NCI-H2081 treated with DMSO at 0.1 percent for 48 hours (cell line): ENCODE measurements at regions not wholly inside any gene's neighbourhood (a gene's known extent, or its start where the extent isn't known, plus 50 kb on each side); places are given as distances from the start of the nearest gene placed in this dataset.

Source experiments
- DNase-seq: peaks from one replicate; lab custom pipeline; 2025; lab: John Stamatoyannopoulos, UW

DNA sequence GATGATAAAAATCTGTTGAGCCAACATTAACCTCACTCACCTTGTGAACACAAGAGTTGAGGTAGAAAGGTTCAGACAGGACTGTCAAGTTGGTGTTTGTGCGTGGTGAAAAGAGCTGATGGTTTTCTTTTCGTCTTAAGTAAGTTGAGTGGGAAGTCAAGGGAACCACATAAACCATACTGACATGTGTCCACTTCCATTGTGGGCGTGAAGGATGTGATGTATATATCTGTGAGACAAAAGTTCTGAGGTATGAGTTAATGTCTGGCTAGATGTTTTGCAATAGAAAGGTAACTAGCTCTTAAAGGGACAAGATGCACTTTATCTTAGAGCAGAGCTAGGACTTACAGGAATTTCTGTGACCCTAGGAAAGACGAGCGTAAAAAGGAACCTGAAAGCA, 1272.1 kb upstream of the ADGRB3 start:
- DNase-seq, result no peak

DNA sequence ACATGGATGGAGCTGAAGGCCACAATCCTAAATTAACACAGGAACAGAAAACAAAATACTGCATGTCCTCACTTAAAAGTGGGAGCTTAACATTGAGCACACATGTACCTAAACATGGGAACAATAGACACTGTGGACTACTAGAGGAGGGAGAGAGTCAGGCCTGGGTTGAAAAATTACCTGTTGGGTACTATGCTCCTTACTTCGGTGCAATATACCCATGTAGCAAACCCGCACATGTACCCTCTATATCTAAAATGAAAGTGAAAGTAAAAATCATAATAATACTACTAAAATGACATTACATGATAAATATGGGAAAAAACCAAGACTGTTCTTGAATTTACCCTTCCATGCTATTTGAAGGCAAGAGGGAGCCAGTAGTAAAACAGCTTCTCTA, 1273.8 kb upstream of the ADGRB3 start:
- DNase-seq, result no peak

DNA sequence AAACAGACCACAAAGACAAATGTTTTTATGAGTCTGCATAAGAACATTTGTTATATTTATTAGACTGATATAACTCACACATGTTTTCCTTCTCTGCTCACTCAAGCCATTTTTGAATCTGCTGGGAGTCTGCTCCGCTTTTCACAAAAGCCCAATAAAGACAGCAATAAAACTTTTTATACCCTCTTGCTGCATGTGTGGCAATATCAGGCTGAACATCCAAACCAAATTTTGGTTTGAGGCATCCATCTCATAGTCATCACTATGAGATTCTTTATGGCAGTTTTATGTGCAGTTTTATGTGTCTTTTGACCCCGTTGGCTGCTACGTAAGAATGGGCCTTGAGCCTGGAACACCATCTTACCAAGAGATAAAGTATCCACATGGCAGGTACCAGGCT, 1276.8 kb upstream of the ADGRB3 start:
- DNase-seq, result no peak

DNA sequence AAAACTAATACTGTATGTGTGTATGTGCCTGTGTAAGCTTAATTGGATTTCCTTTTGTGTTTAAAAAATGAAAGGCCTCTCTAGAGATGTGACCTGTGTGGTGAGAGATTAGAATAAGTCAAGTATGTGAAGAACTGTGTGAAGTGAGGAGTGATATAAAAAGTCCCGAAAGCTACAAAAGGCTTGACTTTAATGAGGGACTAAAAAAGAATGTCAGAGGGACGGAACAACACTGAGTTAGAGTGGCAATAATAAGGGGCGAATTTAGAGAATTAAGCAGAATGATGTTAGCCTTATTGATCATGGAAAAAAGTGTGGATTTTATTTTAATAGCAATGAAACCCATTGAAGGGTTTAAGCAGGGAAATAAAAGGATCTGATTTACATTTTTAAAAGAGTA, 1281.2 kb upstream of the ADGRB3 start:
- no peak for DNase-seq

DNA sequence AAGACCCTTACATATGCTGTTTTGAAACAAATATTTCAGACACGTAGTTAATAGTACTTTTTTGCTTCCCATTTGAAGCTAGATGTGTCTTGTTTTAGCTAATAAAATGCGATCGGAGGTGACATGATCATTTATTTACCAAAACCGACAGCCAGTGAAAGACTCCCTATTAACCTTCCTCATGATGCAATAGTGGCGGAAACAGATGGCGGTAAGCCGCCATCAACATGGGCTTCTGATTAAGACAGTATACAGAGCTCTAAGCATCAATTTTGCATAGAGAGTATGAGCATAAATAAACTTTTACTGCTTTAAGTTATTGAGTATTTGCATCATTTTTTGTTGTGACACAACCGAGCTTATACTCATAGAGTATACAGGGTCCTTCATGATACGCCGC, 1282.4 kb upstream of the ADGRB3 start:
- no peak for DNase-seq

DNA sequence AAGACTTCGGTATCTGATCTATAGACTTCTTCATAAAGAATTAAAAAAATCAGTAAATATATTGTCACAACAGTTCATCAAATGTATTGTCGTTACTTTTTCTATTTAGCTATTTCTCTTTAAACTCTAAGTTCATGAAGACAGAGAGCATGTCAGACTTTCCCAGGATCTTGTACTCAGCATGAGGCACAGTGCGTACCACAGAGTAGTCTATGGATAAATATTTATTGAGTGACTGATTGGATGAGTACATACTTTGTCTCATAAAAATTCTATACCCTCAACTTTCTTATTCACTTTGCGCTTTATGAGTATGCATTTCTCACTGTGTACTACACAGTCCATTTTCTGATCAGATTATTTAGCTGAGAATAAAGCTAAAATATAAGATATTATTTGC, 1284.4 kb upstream of the ADGRB3 start:
- DNase-seq, result no peak

DNA sequence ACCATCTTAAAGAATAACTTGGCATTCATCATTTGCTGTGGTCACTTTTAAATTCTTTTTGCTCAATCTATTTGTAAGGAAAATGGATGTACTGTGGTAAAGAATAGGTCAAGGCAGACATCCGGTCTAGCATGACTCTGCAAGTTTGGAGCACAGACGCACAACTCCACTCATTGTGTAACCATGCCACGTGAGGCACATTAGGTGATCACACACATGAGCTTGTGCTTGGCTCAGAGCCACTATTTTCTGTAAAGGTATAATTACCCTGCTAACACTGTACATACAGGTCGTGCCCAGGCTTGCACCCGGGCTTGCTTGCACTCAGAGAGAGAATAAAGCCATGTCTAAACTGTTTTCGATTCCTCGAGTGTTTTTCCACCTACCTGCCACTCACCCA, 1289.1 kb upstream of the ADGRB3 start:
- no peak for DNase-seq

DNA sequence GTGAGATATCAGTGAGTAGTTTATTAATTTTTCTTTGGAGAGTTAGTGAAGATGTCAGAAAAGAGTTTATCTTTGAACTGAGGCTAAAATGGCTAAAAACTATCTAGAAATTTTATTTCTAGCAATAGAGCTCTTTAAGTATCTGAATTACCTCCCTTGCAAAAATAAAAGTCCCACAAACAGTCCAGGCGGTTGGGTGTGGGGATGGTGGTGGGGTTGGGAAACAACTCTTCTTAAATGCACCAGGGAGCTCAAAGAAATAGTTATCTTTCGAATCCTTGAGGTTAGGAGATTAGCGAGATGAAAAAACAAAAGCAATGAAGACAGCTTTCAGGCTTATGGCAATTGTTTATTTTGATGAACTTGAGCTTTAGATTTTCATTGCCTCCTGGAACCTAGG, 1299.1 kb upstream of the ADGRB3 start:
- DNase-seq, result no peak

DNA sequence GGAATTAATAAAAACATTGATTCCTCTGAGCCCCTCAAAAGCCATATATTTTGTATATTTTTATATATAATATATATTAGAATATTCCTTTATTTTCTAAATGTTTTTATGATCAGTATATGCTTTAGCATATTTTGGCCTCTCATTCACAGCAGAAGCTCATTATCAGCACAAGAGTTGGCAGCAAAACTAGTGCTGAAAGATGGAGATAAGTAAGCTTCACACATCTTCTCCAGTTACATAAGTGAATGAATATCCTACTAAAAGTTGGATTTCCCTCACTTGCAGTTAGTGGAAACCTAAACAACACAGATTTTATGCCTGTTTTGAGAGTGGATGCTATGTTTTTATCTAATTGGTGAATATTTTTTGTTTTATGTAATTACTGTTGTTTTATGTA, 1303.8 kb upstream of the ADGRB3 start:
- DNase-seq, result no peak

DNA sequence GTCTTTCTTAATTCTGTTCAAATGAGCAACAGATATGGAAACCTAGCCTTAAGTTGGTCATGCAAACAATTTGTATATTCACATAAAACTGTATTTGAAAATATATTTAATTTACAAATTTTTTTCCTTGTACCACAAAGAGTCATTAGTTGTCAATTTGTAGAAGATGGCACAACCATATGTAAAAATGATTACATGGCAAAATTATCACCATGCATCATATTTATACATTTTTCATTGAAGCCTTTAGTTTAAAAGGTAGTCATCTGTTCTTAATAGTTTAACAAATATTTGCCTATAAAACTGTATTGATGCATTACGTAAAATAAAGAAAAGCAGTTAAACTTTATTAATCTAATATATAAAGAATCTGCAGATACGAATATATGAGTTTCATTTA, 1306.8 kb upstream of the ADGRB3 start:
- no peak for DNase-seq

DNA sequence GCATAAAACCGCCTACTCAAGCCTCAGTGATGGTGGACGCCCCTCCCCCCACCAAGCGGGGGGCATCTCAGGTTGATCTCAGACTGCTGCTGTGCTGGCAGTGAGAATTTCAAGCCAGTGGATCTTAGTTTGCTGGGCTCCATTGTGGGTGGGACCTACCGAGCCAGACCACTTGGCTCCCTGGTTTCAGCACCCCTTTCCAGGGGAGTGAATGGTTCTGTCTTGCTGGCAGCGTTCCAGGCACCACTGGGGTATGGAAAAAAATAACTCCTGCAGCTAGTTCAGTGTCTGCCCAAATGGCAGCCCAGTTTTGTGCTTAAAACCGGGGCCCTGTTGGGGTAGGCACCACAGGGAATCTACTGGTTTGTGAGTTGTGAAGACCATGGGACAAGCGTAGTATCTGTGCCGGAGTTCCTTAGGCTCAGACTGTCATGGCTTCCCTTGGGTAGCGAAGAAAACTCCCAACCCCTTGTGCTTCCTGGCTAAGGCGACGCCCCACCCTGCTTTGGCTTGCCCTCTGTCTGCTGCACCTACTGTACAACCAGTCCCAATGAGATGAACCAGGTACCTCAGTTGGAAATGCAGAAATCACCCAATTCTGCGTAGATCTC, 1334.5 kb upstream of the ADGRB3 start:
- no peak for DNase-seq

DNA sequence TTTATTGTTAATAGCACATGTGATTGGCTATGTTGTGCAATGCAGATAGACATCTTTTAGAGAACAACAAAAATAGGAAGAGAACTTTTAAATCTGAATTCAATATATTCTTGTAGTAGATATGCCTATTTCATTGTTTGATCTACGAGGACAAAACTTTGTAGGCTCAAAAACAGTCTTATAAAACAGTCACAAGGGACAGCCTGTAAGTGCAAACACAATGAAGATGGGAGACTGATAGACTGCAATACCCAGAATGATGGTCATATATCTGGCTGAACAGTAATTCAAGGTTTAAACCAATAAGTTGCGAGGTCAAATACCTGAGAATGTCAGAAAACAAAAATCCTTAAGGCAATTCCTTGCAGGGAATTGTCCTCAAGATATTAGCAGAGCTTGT, 1342.9 kb upstream of the ADGRB3 start:
- no peak for DNase-seq

DNA sequence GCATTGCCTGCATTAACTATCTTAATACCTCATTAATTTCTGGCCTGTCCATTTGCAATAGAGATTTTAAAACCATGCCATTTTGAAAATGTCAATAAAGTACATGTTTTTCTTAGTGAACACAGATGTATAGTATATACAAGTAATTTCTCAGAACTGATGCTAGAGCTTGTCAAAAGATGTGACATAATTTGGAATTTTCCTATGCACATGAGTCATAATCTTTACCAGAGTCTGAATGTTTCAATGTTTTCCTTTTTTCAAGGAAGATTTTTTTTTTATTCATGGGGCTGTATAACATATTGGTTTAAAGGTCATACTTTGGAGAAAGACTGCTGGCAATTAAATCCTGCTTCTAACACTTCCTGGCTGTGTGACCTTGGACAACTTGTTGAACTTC, 1347.5 kb upstream of the ADGRB3 start:
- DNase-seq, result no peak

DNA sequence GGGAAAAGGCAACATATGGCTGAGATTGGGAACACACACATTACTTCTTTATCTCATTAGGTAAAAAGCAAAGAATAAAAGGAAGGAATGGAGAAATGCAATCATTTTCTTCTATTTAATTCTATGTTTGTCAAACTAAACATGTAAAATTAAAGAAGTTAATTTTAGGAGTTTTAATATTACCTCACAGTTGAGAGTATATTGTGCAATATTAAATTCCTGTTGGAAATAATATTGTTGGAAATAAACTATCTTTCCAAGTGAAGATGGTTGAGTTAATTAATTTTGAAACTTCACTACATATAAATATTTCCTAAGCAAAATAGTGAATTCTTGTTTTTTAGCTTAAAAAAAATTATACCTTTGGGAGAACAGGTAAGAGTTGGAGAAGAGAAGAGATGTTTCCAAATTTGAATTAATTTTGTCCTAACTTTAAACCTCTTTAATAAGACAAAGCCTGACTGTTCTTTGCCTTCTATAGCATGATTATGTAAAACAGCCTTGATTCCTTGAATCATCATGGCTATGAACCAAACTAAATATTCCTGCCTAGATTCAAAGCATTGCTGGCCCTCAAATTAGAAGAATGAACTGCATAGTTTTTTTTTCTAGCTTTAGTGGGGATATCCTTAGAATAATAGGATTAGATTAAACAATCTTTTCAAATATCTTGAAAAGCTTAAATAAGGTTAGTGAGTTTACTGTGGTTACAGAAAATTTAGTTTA, 1349.1 kb upstream of the ADGRB3 start:
- no peak for DNase-seq

DNA sequence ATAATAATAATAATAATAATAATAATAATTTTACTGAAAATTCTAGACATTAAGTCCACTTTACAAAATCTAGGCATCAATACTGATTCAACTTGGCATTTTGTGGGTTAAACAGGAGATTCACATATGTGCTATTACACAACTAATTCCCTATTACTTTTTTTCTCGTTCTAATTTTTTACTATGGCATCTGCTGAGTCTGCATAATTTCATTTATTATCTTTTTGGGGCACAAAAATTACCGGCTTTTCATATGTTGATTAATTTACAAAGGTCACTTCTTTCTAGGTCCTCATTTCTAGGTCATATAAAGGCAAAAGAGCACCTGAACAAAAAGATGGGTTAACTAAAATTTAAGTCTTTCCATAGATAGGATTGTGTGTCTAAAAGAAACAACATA, 1357.8 kb upstream of the ADGRB3 start:
- no peak for DNase-seq

DNA sequence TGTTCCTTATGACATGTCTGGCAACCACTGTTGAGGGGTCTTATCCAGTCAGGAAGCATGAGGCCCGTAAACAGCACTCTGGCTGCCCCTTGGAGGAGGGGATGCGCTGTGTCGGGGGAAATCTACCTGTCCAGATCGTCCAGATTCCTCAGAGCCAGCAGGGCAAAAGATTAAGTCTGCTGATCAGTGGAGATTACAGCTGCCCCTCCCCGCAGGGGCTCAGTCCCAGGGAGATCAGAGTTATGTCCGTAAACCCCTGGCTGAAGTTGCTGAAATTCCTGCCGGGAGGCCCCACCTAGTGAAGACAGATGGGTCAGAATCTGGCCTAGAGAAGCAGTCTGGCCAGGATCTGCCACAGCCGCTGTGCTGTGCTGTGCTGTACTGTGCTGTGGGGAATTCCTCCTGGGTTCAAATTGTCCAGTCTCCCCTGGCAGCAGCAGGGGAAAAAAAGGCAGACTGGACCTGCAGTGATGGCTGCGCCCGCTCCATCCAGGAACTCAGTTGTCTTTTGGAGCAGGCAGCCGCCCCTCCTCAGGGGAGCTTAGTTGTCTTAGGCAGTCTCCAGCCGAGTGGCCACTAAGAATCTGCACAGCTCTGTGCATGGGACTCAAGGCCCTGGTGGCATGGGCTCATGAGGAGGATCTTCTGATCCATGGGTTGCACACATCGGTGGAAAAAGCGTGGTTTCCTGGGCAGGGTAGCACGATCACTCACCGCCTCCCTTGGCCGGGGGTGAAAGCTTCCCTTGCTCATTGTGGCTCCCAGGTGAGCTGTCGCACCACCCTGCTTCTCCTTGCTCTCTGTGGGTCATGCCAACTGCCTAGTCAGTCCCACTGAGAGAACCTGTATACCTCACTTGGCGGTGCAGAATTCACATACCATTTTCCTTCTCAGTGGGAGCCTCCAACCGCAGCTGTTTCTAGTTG, 1368.8 kb upstream of the ADGRB3 start:
- DNase-seq, result no peak

DNA sequence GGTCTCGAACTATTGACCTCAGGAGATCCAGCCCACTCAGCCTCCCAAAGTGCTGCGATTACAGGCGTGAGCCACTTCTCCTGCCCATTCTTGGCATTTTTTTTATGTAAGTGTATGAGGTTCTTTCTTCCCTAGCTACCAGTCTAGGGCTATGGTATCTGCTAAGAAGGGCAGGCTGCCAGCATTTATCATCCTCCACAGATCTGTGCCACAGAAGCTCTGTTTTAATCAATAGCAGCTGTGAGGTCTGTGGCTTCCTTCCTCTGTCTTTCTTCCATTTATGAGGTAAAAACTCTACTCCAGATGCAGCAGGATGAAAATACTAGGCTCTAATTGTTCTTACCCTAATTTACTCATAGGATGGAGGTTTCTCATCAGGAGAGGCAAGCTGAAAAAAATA, 1382.4 kb upstream of the ADGRB3 start:
- no peak for DNase-seq

DNA sequence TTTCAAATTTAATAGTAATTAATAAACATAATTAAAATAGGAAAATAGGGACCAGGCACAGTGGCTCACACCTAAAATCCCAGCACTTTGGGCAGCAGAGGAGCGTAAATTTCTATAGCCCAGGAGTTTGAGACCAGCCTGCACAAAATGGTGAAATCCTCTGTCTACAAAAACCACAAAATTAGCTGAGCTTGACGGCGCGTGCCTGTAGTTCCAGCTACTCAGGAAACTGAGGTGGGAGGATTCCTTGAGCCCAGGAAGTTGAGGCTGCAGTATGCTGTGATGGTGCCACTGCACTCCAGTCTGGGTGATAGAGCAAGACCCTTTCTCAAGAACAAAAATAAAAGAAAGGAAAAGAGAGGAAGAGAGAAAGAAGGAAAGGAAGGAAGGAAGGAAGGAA, 1387.0 kb upstream of the ADGRB3 start:
- no peak for DNase-seq

DNA sequence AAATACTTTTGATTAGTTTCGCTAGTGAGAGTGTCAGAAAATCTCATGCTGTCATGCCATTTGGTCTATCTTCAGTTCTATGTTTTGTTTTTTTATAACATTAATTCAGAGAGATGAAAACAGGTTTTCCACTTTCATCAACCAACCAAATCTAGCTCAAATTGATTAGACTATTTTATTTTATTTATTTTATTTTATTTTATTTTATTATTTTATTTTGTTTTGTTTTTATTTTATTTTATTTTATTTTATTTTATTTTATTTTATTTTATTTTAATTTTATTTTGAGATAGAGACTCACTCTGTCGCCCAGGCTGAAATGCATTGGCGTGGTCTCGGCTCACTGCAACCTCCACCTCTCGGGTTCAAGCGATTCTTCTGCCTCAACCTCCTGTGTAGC, 1391.0 kb upstream of the ADGRB3 start:
- DNase-seq, result no peak

DNA sequence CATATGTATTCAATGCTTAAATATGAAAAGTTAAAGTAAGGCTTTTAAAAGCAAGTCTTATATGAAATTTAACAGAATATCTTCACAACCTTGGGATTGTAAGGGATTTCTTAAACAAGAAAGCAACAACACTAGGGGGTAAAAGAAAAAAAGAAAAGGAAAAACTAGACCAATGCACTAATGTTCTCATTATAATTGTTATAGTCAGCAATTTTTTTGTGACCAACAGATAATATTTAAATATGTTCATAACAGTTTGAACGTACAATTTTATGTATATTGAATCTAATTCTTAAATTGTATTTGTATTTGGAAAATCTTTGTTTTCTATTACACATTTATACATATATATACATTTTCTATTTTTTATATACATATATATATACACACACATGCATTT, 1397.8 kb upstream of the ADGRB3 start:
- no peak for DNase-seq

DNA sequence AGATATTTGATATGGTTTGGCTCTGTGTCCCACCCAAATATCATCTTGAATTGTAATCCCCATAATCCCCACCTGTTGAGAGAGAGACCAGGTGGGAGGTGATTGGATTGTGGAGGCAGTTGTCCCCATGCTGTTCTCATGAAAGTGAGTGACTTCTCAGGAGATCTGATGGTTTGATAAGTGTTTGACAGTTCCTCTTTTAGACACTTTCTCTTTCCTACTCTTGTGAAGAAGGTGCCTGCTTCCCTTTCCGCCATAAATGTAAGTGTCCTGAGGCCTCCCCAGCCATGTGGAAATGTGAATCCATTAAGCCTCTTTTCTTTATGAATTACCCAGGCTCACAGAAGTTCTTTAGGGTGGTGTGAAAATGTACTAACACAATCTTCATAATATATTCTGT, 1404.0 kb upstream of the ADGRB3 start:
- no peak for DNase-seq

DNA sequence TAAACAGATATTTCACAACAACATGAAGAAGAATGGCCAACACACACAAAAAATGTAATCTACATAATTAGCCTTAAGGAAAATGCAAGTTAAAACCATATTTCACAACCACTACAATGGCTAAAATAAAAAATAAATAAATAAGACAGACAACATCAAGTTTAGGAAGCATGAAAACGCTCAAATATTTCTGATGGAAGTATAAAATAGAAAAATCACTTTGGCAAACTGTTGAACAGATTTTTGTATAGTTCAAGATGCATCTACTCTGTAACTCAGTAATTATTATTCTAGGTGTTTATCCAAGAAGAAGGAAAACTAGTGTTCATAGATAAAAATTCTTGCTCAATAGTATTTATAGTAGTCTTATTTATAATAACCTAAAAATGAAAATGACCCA, 1410.1 kb upstream of the ADGRB3 start:
- DNase-seq, result no peak

DNA sequence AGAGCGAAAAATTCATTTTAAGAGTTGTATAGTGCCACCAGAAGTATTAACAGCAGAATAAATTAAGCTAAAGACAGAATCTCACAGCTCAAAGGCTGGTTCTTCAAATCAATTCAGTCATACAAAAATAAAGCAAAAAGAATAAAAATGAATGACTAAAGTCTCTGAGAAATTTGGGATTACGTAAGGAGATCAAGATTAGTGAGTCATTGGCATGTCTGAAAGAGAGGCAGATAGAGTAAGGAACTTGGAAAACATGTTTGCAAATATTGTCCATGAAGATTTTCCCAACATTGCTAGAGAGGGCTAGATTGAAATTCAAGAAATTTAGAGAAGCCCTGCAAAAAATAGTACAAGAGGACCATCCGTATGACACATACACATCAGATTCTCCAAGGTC, 1413.9 kb upstream of the ADGRB3 start:
- no peak for DNase-seq
